CD8-positive, alpha-beta memory T cell (primary cell): ENCODE measurements at regions not wholly inside any gene's neighbourhood (a gene's known extent, or its start where the extent isn't known, plus 50 kb on each side); places are given as distances from the start of the nearest gene placed in this dataset.

Experiments used
- CTCF ChIA-PET: fragments of 350-600 bp; sonication (Branson Sonifier 250); formaldehyde crosslinking; loops from one replicate; lab custom pipeline; 2021; ENCODE audit warnings: antibody characterized with exemption; lab: Charles Lee
- POLR2A ChIA-PET: fragments of 350-600 bp; sonication (Branson Sonifier 250); formaldehyde crosslinking; loops from one replicate; lab custom pipeline; 2021; ENCODE audit warnings: antibody characterized with exemption; lab: Charles Lee
- DNase-seq, 5 donors: peaks; one replicate each; pipeline versions ENCODE4 v3.0.0 to v3.0.0-alpha.2; 2020 to 2022; ENCODE audit warnings: mixed read lengths in 1 of 5
- H3K27ac ChIP-seq: one replicate; pipeline ENCODE4 v1.7.0; 2013; ENCODE audit warnings: low read depth, mild to moderate bottlenecking, low read length, moderate library complexity
- H3K27me3 ChIP-seq: 2 replicates; pipeline ENCODE4 v1.7.0; 2013; ENCODE audit warnings: low read length, mild to moderate bottlenecking; ENCODE audit not compliant: insufficient read depth, poor library complexity, severe bottlenecking
- H3K36me3 ChIP-seq: 2 replicates; pipeline ENCODE4 v1.7.0; 2013; ENCODE audit warnings: mild to moderate bottlenecking, low read length, moderate library complexity; ENCODE audit not compliant: insufficient read depth
- H3K4me1 ChIP-seq: 2 replicates; pipeline ENCODE4 v1.7.0; 2013; ENCODE audit warnings: mild to moderate bottlenecking, low read length, moderate library complexity; ENCODE audit not compliant: insufficient read depth
- H3K4me3 ChIP-seq: 2 replicates; pipeline ENCODE4 v1.7.0; 2013; ENCODE audit warnings: mild to moderate bottlenecking, low read length
- H3K9me3 ChIP-seq: 2 replicates; pipeline ENCODE4 v1.7.0; 2013; ENCODE audit warnings: mild to moderate bottlenecking, low read length
- H3K27ac Mint-ChIP-seq, 8 donors: one replicate each; pipeline ENCODE4 v1.8.0; 2020 to 2021; ENCODE audit warnings: mixed read lengths in 8 of 8, mild to moderate bottlenecking in 6 of 8, inconsistent platforms in 3 of 8, moderate library complexity in 3 of 8
- H3K27me3 Mint-ChIP-seq, 2 donors: one replicate each; pipeline ENCODE4 v1.8.0; 2020 to 2021; ENCODE audit warnings: mixed read lengths in 2 of 2, mild to moderate bottlenecking in 1 of 2, moderate library complexity in 1 of 2
- H3K36me3 Mint-ChIP-seq, 3 donors: one replicate each; pipeline ENCODE4 v1.8.0; 2020 to 2021; ENCODE audit warnings: mixed read lengths in 3 of 3, inconsistent platforms in 1 of 3, mild to moderate bottlenecking in 1 of 3
- H3K4me1 Mint-ChIP-seq, 3 donors: one replicate each; pipeline ENCODE4 v1.8.0; 2020 to 2021; ENCODE audit warnings: mixed read lengths in 3 of 3, inconsistent platforms in 1 of 3, mild to moderate bottlenecking in 1 of 3
- H3K4me3 Mint-ChIP-seq, 7 donors: one replicate each; pipeline ENCODE4 v1.8.0; 2020 to 2021; ENCODE audit warnings: mixed read lengths in 7 of 7, mild to moderate bottlenecking in 6 of 7, moderate library complexity in 4 of 7, inconsistent platforms in 2 of 7
- H3K9me3 Mint-ChIP-seq, 5 donors: one replicate each; pipeline ENCODE4 v1.8.0; 2020 to 2022; ENCODE audit warnings: mixed read lengths in 5 of 5, mild to moderate bottlenecking in 3 of 5, moderate library complexity in 2 of 5, inconsistent platforms in 1 of 5

GRCh38 chr19:31664997-31665396, 315.8 kb upstream of the TSHZ3 start:
- Mint-ChIP-seq H3K36me3 (no peaks in the 10 kb centered on the region), H3K4me1 (no peaks in the 10 kb centered on the region), H3K4me3 (no peak overlapping the region), H3K9me3 (peaks cover 0 to 6% (median 0%) of the 10 kb centered on the region in 5 donors), H3K27me3 (no peaks in the 10 kb centered on the region), H3K27ac (no peak overlapping the region)
- no peaks in the 10 kb centered on the region for H3K27me3 ChIP-seq
- no peak overlapping the region for H3K27ac ChIP-seq
- ChIA-PET POLR2A (no interaction called here), CTCF (no interaction called here)
- no peak overlapping the region for H3K4me3 ChIP-seq
- no peaks in the 10 kb centered on the region for H3K9me3 ChIP-seq
- no peak for DNase-seq
- H3K4me1 ChIP-seq: no peaks in the 10 kb centered on the region
- H3K36me3 ChIP-seq: no peaks in the 10 kb centered on the region

DNA sequence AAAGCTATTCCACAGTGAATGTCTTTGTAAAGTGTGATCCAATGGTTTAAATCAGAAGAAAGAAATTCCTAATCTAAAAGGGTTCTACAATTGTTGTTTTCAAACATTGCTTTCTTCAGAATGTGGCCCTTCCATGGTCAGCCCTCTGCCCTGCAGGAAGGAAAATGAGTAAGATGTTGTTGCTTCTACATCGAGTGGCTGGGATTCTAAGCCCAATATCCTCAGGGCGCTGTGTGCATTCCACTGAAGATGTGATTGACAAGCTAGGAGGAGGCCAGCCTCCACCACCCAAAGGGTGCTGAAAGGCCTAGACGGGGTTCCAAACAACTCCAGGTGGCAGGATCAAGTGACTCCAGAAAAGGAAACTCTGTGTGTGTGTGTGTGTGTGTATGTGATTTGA, 316.9 kb upstream of the TSHZ3 start:
- no peak for DNase-seq
- Histone ChIP-seq H3K4me3 (no peak overlapping the region), H3K27me3 (no peaks in the 10 kb centered on the region), H3K9me3 (no peaks in the 10 kb centered on the region), H3K4me1 (no peaks in the 10 kb centered on the region), H3K36me3 (no peaks in the 10 kb centered on the region), H3K27ac (no peak overlapping the region)
- peaks cover 0 to 3% of the 10 kb centered on the region in 2 donors for H3K27me3 Mint-ChIP-seq
- H3K9me3 Mint-ChIP-seq: peaks cover 0 to 6% (median 0%) of the 10 kb centered on the region in 5 donors
- POLR2A ChIA-PET: no interaction called here
- CTCF ChIA-PET: no interaction called here
- H3K27ac Mint-ChIP-seq: no peak overlapping the region
- no peaks in the 10 kb centered on the region for H3K4me1 Mint-ChIP-seq
- H3K4me3 Mint-ChIP-seq: no peak overlapping the region
- no peaks in the 10 kb centered on the region for H3K36me3 Mint-ChIP-seq

- Mint-ChIP-seq H3K36me3 (no peaks in the 10 kb centered on the region), H3K27me3 (peaks cover 0 to 3% of the 10 kb centered on the region in 2 donors), H3K4me3 (no peak overlapping the region), H3K27ac (no peak overlapping the region), H3K4me1 (no peaks in the 10 kb centered on the region), H3K9me3 (peaks cover 0 to 6% (median 0%) of the 10 kb centered on the region in 5 donors)
- Histone ChIP-seq H3K9me3 (no peaks in the 10 kb centered on the region), H3K36me3 (no peaks in the 10 kb centered on the region), H3K27ac (no peak overlapping the region), H3K4me3 (no peak overlapping the region), H3K27me3 (no peaks in the 10 kb centered on the region), H3K4me1 (no peaks in the 10 kb centered on the region)
- ChIA-PET POLR2A (no interaction called here), CTCF (no interaction called here)
- DNase-seq: no peak
These were observed 317.9 kb upstream of the TSHZ3 start for GRCh38 chr19:31667106-31667505.

DNA sequence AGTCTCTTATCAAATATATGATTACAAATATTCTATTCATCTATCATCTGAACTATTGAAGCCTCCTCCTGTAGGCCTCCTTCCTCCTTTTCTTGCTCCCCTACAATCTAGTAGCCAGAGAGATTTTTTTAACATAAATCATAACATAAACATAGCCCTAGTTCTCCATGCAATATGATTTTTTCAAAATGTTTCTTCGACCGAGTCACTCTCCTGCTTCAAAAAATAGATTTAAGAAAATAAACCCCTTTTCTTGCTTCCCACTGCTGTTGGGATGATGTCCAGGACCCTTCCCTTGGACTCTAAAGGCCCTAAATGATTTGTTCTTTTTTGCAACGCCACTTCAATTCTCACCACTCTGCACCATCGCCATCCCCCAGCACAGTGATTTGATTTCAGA, 319.7 kb upstream of the TSHZ3 start:
- CTCF ChIA-PET: no interaction called here
- Mint-ChIP-seq H3K27ac (no peak overlapping the region), H3K27me3 (peaks cover 0 to 4% of the 10 kb centered on the region in 2 donors), H3K36me3 (no peaks in the 10 kb centered on the region), H3K9me3 (no peaks in the 10 kb centered on the region), H3K4me3 (no peak overlapping the region), H3K4me1 (no peaks in the 10 kb centered on the region)
- no peaks in the 10 kb centered on the region for H3K4me1 ChIP-seq
- H3K4me3 ChIP-seq: no peak overlapping the region
- POLR2A ChIA-PET: no interaction called here
- H3K9me3 ChIP-seq: no peaks in the 10 kb centered on the region
- H3K27me3 ChIP-seq: no peaks in the 10 kb centered on the region
- H3K36me3 ChIP-seq: no peaks in the 10 kb centered on the region
- DNase-seq: no peak
- no peak overlapping the region for H3K27ac ChIP-seq

DNA sequence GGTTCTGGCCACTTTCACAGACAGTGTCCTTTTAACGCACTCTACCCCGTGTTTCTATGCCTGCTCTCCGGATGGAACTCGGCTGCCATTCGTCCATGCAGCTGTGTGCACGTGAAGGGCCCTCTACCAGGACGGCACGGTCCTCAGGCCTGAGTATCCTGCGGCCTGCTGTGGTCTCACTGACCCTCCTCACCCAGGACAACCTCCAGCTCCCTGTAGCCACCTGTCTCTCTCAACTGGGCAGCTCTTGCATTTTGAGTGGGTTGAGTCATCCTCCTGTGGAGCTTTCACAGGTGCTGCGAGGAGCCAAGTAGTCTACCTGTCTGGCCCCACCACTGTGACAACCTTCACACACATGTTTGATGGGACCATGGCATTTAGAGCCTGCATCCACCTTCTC, 321.7 kb upstream of the TSHZ3 start:
- H3K27me3 ChIP-seq: no peaks in the 10 kb centered on the region
- no peaks in the 10 kb centered on the region for H3K9me3 Mint-ChIP-seq
- no peak for DNase-seq
- peaks cover 0 to 4% of the 10 kb centered on the region in 2 donors for H3K27me3 Mint-ChIP-seq
- H3K4me1 Mint-ChIP-seq: no peaks in the 10 kb centered on the region
- H3K4me3 ChIP-seq: no peak overlapping the region
- no peaks in the 10 kb centered on the region for H3K36me3 ChIP-seq
- H3K4me3 Mint-ChIP-seq: no peak overlapping the region
- ChIA-PET CTCF (no interaction called here), POLR2A (no interaction called here)
- H3K27ac Mint-ChIP-seq: no peak overlapping the region
- no peak overlapping the region for H3K27ac ChIP-seq
- no peaks in the 10 kb centered on the region for H3K9me3 ChIP-seq
- H3K36me3 Mint-ChIP-seq: no peaks in the 10 kb centered on the region
- H3K4me1 ChIP-seq: no peaks in the 10 kb centered on the region

DNA sequence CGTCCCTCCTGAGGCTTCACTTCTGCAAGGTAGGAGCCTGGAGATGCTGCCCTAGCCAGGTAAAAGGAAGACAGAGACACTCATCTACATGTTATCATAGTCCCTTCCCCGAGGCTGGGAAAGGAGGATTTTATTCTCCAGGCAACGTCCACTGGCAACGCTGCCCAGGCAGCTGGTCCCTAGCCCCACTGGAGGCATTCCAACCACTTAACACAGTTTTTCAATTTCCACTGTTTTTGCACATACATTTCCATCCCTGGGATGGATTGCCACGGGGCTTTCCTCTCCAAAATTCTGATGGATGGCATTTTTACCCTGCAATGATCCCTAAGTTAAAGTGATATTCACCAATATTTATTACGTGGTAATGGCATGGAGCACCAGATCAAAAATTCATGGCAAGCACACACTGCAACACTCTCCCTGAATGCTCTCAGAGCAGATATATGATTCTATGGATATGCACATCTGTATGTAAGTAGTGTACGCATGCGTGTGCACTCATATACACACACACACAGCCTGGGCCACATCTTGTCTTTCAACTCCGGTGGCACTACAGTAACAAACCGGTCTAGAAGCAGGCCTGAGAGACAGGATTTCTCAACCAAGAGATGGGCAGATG, 322.3 kb upstream of the TSHZ3 start:
- ChIA-PET POLR2A (no interaction called here), CTCF (no interaction called here)
- Mint-ChIP-seq H3K27ac (no peak overlapping the region), H3K27me3 (peaks cover 0 to 4% of the 10 kb centered on the region in 2 donors), H3K4me3 (no peak overlapping the region), H3K4me1 (no peaks in the 10 kb centered on the region), H3K36me3 (no peaks in the 10 kb centered on the region), H3K9me3 (no peaks in the 10 kb centered on the region)
- Histone ChIP-seq H3K4me3 (no peak overlapping the region), H3K36me3 (no peaks in the 10 kb centered on the region), H3K27ac (no peak overlapping the region), H3K27me3 (no peaks in the 10 kb centered on the region), H3K4me1 (no peaks in the 10 kb centered on the region), H3K9me3 (no peaks in the 10 kb centered on the region)
- DNase-seq: no peak

GRCh38 chr19:31674503-31675192, 325.4 kb upstream of the TSHZ3 start:
- Mint-ChIP-seq H3K27me3 (peaks cover 0 to 4% of the 10 kb centered on the region in 2 donors), H3K4me3 (no peak overlapping the region), H3K9me3 (peaks cover 0 to 4% (median 0%) of the 10 kb centered on the region in 5 donors), H3K27ac (no peak overlapping the region), H3K4me1 (no peaks in the 10 kb centered on the region), H3K36me3 (no peaks in the 10 kb centered on the region)
- POLR2A ChIA-PET: no interaction called here
- no peaks in the 10 kb centered on the region for H3K9me3 ChIP-seq
- H3K27ac ChIP-seq: no peak overlapping the region
- CTCF ChIA-PET: no interaction called here
- H3K4me1 ChIP-seq: no peaks in the 10 kb centered on the region
- no peaks in the 10 kb centered on the region for H3K36me3 ChIP-seq
- no peak overlapping the region for H3K4me3 ChIP-seq
- DNase-seq: no peak
- no peaks in the 10 kb centered on the region for H3K27me3 ChIP-seq

- Mint-ChIP-seq H3K27me3 (peaks cover 0 to 4% of the 10 kb centered on the region in 2 donors), H3K27ac (no peak overlapping the region)
- no peak for DNase-seq
These were observed 326.1 kb upstream of the TSHZ3 start for GRCh38 chr19:31675193-31675913.

More at GRCh38 chr19:31675193-31675913, 326.1 kb upstream of the TSHZ3 start:
- no peaks in the 10 kb centered on the region for H3K4me1 ChIP-seq
- no peaks in the 10 kb centered on the region for H3K27me3 ChIP-seq
- H3K9me3 ChIP-seq: no peaks in the 10 kb centered on the region
- H3K36me3 ChIP-seq: no peaks in the 10 kb centered on the region
- H3K27ac ChIP-seq: no peak overlapping the region
- Mint-ChIP-seq H3K4me3 (no peak overlapping the region), H3K4me1 (no peaks in the 10 kb centered on the region), H3K36me3 (no peaks in the 10 kb centered on the region), H3K9me3 (peaks cover 0 to 4% (median 0%) of the 10 kb centered on the region in 5 donors)
- CTCF ChIA-PET: no interaction called here
- no peak overlapping the region for H3K4me3 ChIP-seq
- POLR2A ChIA-PET: no interaction called here
